Suprapubic skin (tissue), 3 donors: ENCODE measurements at regions not wholly inside any gene's neighbourhood (a gene's known extent, or its start where the extent isn't known, plus 50 kb on each side); places are given as distances from the start of the nearest gene placed in this dataset.

Experiments used
- CTCF ChIP-seq, 2 donors: fragments of 200-600 bp in 1 of 2; fragments of 450-650 bp in 1 of 2; sonication (generic) in 1 of 2; IDR thresholded peaks; one replicate each; pipeline ENCODE4 v1.5.1; 2016 to 2019; ENCODE audit warnings: antibody characterized with exemption in 2 of 2, mild to moderate bottlenecking in 1 of 2, moderate library complexity in 1 of 2
- POLR2A ChIP-seq, 2 donors: fragments of 450-650 bp; IDR thresholded peaks; one replicate each; pipeline ENCODE4 v1.6.1; 2017; ENCODE audit warnings: antibody characterized with exemption in 2 of 2, mild to moderate bottlenecking in 2 of 2, moderate library complexity in 2 of 2

- TF ChIP-seq CTCF (IDR thresholded peaks at IDR 0.05), result no peak
- no peak for TF ChIP-seq POLR2A (IDR thresholded peaks at IDR 0.05)
Observed at GRCh38 chr1:57623791-57624538, 200.1 kb upstream of the DAB1 start.
